Limb (tissue), 2 donors: ENCODE measurements at regions not wholly inside any gene's neighbourhood (a gene's known extent, or its start where the extent isn't known, plus 50 kb on each side); places are given as distances from the start of the nearest gene placed in this dataset.
A peak's percentile ranks its signal among the peaks of the same experiment; 100 is the strongest.

Experiments
- DNase-seq, 2 donors: peaks; one replicate each; pipeline ENCODE4 v3.0.0-alpha.2; 2016; ENCODE audit errors: extremely low spot score in 2 of 2

DNA sequence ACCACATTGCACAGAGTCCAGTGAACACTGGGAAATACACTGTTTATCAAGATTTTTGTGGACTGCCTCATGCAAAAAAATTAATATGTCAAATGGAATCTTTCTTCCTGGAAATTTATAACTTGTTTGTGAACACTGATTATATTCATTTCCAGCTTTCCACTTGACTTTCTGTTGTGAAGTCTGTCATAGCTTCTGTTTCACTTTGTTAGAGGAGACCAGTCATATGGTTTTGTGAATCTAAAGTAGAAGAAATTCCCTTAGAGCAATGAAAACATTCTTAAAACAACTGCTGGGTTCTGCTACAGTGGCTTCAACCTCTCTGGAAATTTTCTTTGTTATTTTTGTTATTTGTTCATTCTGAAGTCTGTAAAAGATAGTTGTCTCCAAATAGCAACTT lies 349.5 kb upstream of the NFE2L3 start:
- DNase-seq = no peak

DNA sequence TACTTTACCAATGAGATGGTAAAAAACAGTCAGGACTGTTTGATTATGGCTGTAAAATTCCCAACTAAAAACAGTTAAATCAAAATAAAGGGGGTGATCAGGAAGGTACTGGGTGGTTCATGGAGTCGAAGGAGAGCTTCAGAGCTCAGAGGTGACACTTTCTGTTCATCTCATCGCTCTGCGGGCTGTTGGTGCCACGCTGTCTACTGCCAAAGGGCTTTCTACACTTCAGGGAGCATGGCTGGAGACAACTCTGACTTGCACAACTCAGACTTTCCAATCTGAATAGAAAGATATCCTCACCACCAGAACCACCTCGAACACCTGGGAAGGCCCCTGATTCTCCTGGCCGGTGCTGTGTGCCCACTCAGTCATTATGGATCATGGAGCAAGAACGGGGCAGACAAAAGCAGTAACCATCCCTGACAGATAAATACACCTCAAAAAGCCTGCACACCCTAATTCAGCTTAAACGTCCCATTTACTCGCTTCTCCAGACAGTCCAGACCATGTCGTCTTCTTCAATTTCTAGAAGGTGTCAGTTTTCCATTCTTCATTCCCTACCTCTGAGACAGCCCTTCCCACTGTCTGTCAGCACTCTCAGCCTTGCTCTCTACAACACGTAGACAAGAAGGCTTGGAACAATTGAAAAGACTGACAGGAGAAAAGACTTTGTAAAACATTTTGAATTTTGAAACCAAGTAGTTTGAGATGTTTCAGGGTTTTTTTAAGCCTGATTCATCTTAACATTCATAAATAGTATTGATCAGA lies 348.7 kb upstream of the NFE2L3 start:
- no peak for DNase-seq

- no peak for DNase-seq
Observed at GRCh38 chr7:25804154-25804553, 347.8 kb upstream of the NFE2L3 start.

GRCh38 chr7:25805027-25805687 lies 346.8 kb upstream of the NFE2L3 start:
- DNase-seq = peak in 1 of 2 donors; percentile 54

DNA sequence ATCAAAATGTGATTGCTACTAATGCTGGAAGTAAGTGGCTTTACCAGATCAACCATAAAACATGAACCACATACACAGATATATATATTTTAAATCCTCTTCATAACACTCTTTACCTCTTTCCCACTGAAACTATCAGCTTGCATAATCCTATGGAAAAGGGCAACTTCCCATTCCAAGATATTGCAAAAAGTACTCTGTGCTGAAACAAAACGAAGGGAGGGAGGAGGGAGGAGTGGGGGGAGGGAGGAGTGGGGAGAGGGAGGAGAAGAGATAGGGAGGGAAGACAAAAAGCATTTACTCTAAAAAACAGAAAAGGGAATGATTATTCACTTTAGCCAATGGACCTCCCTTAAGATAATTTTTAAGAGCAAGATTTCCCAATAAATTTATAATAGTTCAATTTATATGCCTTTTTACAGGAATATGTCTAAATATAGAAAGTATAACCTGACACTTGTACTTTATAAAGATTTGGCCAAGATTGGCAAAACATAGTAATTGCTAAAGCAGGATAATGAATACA lies 344.8 kb upstream of the NFE2L3 start:
- DNase-seq = no peak

DNA sequence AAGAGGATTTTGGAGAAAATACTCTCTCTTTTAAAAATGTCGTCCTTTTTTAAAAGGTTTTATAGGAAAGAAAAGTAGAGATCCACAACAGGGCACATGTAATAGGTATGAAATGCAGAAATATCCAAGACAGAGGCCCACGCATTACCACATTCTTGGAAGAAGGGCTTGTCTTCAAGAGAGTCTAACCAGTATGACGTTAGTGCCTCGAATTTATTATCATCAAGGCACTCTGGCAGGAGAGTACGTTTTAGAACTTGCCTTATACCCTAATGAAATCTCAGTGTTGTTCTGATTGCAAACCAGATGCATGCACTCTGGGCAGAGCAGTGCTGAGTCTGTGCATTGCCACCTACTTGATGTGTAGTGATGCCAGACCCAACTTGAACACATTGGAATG lies 342.6 kb upstream of the NFE2L3 start:
- DNase-seq = no peak

DNA sequence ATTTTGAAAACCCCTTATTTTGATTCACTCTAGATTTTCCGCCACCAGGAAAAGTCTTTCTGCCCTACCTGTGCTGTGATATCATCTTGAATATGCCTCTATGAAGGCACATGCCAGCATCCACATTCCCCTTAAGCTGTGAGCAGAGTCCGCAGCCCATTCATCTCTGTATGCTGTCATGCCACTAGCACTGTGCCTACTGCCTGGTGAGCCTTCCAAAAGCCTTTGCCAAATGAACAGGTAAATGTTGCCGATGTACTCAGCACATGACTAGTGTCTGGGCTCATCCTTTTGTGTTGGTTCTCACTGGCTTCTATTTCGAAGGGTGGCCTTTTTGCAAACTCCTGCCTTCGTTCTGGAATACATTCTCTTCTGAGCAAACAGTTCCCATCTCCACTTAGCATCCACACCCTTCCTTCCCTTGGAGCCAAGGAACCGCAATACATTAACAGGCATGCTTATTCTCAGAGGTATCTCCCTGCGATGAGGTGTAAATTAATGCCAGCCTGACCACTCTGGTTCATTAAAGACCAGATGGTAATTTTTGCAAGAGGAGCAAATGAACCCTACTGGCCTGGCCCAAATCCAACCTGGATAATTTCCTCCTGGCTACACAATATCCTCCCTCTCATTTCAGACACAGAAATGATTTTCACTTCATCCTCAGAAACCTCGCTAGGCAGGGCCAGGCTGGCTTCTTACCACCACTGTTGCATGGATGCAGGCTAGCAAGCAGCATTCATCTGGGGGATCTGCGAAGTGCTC lies 339.7 kb upstream of the NFE2L3 start:
- no peak for DNase-seq

- no peak for DNase-seq
Observed at GRCh38 chr7:25813381-25813780, 338.6 kb upstream of the NFE2L3 start.

DNA sequence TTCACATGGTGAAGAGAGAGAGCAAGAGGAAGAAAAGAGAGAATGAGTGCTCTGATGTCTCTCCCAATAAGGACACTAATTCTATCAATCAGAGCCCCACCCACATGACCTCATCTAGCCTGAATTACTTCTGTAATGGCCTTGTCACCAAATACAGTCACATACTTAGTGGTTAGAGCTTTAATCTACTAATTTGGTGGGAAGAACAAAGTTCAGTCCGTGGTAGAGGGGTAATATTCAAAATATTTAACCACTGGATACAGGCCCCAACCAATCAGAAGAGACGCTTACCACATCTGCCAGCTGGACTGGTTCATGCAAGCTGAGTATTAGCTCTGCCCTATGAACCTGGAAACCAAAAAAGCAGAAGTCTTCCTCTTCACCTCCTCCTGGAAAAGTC lies 336.3 kb upstream of the NFE2L3 start:
- DNase-seq = no peak

GRCh38 chr7:25820432-25821040 lies 331.5 kb upstream of the NFE2L3 start:
- no peak for DNase-seq

DNA sequence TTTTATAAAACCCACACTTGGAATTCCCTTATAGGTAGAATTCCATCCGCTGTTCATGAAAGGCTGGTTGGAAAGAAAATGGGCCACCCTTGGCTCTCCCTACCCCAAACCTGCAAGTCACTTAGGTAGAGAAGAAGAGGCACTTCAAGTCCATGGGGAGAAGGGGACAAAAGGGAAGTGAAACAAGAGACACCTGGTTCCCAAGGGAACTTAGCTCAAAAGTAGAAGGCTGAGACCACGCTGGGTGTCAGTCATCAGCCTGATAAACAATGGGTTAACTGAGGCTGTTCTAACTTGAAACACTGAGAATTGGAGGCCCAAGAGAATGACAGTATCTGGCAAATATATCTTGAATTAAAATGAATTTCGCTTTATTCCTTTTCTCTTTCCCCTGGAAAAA lies 330.8 kb upstream of the NFE2L3 start:
- no peak for DNase-seq

DNA sequence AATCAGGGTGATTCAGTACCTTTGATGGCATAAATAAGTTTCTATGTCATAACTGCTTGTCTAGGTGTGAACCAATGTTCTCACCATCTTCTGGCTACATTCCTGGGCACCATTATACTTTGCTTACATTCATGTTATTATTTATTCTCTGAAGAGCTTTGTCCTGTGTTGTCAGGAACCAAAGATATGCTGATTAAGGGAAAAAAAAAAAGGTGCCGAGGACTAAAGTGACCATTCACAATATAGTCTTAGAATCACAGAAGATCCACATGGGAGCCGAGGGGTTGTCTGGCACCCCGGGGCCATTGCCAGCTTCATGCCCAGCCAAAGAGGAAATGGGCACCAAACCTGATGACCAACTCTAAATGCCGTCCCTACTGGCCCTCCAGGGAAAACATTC lies 329.2 kb upstream of the NFE2L3 start:
- DNase-seq = no peak

DNA sequence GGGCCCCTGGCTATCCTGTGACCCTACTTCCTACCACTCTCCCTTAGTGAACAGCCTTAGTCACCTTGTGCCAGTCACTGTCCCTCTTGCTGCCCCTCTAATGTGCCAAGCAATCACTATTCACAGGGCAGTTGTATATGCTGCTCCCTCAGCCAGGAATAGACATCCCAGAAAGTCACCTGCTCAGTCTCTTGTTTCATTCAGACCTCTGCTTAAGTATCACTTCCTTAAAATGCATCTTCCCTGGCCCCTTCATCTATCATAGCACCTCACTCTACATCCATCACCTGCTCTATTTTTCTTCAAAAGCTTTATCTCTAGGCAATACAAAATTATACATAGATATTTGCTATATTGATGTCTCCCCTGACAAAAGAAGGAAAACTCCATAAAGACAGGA lies 328.4 kb upstream of the NFE2L3 start:
- DNase-seq = no peak

GRCh38 chr7:25828468-25828867 lies 323.5 kb upstream of the NFE2L3 start:
- DNase-seq = no peak

- no peak for DNase-seq
Observed at GRCh38 chr7:25829663-25830062, 322.3 kb upstream of the NFE2L3 start.

- no peak for DNase-seq
Observed at GRCh38 chr7:25830215-25830614, 321.8 kb upstream of the NFE2L3 start.

DNA sequence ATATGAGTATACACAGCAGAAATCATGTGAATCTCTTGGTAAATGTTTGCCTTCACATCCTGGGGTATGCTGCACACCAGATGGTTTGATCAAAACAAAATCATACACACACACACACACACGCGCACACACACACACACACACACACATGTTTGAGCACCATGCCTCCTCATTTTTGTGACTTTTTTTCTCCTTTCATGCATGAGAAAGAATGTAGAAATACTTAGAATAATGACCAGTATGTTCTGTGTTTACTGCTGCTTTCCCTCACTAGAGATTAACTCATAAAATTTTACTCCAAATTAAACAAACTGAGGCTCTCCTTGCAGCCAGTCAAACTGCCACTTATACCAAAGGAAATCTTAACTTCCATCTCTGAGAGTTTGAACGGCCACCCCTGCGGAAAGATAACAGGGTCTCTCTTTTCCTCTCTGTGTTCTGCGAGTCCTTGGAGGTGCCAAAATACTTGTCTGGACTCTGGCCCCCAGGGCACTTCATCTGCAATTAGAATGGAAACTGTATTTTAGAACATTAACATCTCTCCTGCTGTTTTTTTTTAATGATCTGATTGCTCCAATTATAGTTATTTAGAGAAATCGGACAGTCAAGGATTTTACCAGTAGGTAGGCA lies 320.8 kb upstream of the NFE2L3 start:
- DNase-seq = no peak

GRCh38 chr7:25831831-25832411 lies 320.1 kb upstream of the NFE2L3 start:
- no peak for DNase-seq

DNA sequence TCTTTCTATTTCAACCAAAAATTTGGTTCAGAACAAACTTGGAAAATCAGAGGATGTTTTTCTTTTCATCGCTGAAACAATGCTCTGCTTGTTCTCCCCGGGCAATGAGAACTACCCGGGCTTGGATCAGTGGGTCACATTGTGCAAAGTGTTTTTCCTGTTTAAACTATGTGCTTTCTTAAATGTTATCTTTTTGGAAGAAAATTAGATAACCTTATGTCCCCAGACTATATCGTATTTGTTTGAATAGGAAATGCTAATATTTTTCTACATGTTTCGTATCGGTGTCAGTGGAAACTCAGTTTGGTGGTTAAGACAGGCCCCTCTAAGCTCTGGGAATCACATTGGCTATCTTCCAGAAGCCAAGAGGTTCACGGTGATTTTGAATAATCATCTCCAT lies 319.5 kb upstream of the NFE2L3 start:
- DNase-seq = no peak

DNA sequence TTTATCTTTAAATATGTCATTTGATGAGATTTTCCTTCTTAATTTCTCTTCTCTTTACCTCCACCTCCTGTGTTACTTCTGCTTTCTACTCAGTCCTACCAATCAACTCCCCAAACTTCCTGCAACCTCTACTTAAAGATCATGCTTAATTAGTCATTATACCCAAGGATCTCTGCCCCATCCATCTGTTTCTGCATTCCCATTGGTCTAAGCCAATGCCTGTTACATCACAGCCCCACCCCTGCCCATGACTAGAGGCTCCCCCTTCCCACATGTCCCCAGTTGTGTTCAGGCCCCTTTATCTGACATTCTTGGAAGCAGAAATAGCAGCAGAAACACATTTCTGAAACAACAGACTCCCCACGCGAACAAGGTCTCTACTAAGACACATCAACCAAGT lies 319.1 kb upstream of the NFE2L3 start:
- no peak for DNase-seq

DNA sequence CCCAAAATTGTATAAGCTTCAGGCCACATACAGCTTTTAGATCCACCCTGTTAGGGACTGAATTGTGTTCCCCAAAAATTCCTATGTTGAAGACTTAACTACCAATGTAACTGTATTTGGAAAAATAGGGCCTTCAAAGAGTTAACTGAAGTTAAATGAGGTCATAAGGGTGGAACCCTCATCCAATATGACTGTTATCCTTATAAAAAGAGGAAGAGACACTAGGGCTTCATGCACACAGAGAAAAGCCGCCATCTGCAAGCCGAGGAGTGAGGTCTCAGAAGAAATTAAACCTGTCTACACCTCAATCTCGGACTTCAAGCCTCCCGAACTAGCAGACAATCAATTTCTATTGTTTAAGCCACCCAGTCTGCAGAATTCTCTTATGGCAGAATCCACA lies 317.9 kb upstream of the NFE2L3 start:
- DNase-seq = no peak
